ENCODE measurements at regions not wholly inside any gene's neighbourhood (a gene's known extent, or its start where the extent isn't known, plus 50 kb on each side); places are given as distances from the start of the nearest gene placed in this dataset.

GRCh38 chr20:55576981-55577380 lies 428.3 kb downstream of the CBLN4 start:
- Histone ChIP-seq H3K4me2 (ENCODE audit: insufficient read depth, insufficient read length, low read length) (no peak overlapping the region), H3K4ac (ENCODE audit: low read depth, low read length) (no peak overlapping the region), H4K20me1 (ENCODE audit: control insufficient read depth, insufficient read depth, insufficient read length) (no peaks in the 10 kb centered on the region), H3K27ac (ENCODE audit: insufficient read length, low read depth, low read length) (no peak overlapping the region), H3K9me3 (ENCODE audit: control insufficient read depth, low read depth, low read length) (no peaks in the 10 kb centered on the region), H2AK5ac (ENCODE audit: insufficient read length, low read length) (no peak overlapping the region), H3K56ac (ENCODE audit: insufficient read length, low read depth, low read length) (no peak overlapping the region), H2BK20ac (ENCODE audit: low read depth, low read length, poor library complexity, severe bottlenecking) (no peak overlapping the region), H3K4me1 (ENCODE audit: insufficient read depth, low read length) (peaks cover 6% of the 10 kb centered on the region; the same call in 1 of the 2 replicates), H2BK12ac (ENCODE audit: insufficient read length, low read depth, low read length) (no peak overlapping the region), H2AFZ (ENCODE audit: low read length) (no peak overlapping the region), H3K9ac (ENCODE audit: extremely low read depth, insufficient read length, low read length) (no peak overlapping the region), H2BK15ac (ENCODE audit: low read depth, low read length) (no peak overlapping the region), H3T11ph (ENCODE audit: low read length) (no peak overlapping the region), H3K27me3 (ENCODE audit: insufficient read depth, low read length) (no peaks in the 10 kb centered on the region), H4K91ac (ENCODE audit: insufficient read length, low read depth, low read length) (no peak overlapping the region), H4K5ac (ENCODE audit: insufficient read length, low read depth, low read length) (no peak overlapping the region), H3K79me1 (ENCODE audit: insufficient read depth, low read depth, low read length, poor library complexity, severe bottlenecking) (no peaks in the 10 kb centered on the region), H2BK5ac (ENCODE audit: insufficient read length, low read length) (no peak overlapping the region), H3K18ac (ENCODE audit: insufficient read length, low read depth, low read length) (no peak overlapping the region), H3K23me2 (ENCODE audit: insufficient read length, low read depth, low read length, poor library complexity, severe bottlenecking) (no peaks in the 10 kb centered on the region), H2BK120ac (ENCODE audit: low read depth, low read length, poor library complexity, severe bottlenecking) (no peak overlapping the region), H4K8ac (replicated peaks; ENCODE audit: insufficient read length, low read depth, low read length) (no peak overlapping the region), H3K23ac (ENCODE audit: insufficient read length, low read depth, low read length) (no peak overlapping the region), H3K79me2 (ENCODE audit: insufficient read depth, low read length) (no peaks in the 10 kb centered on the region), H3K14ac (ENCODE audit: insufficient read depth, low read length) (no peak overlapping the region)
- WGBS (ENCODE audit: extremely low coverage, insufficient read length, low lambda C conversion rate) = no CpG with 5 or more reads among the region's 1 CpG
- Mint-ChIP-seq H3K27me3 (ENCODE audit: low read depth) (no peaks in the 10 kb centered on the region), H3K36me3 (ENCODE audit: insufficient read depth in 1 of 3, low read depth in 3 of 3) (peaks cover 0 to 1% (median 0%) of the 10 kb centered on the region in 3 experiments; a peak in 1 of 7 replicates), H3K27ac (no peak overlapping the region), H3K4me1 (peaks cover 28% of the 10 kb centered on the region in 2 experiments), H3K9me3 (no peaks in the 10 kb centered on the region), H3K4me3 (no peak overlapping the region)
- no peak for DNase-seq
- no peak for TF ChIP-seq CTCF (conservative IDR thresholded peaks at IDR 0.05)

Data from H9 (cell line).